ENCODE measurements at regions not wholly inside any gene's neighbourhood (a gene's known extent, or its start where the extent isn't known, plus 50 kb on each side); places are given as distances from the start of the nearest gene placed in this dataset.

DNA sequence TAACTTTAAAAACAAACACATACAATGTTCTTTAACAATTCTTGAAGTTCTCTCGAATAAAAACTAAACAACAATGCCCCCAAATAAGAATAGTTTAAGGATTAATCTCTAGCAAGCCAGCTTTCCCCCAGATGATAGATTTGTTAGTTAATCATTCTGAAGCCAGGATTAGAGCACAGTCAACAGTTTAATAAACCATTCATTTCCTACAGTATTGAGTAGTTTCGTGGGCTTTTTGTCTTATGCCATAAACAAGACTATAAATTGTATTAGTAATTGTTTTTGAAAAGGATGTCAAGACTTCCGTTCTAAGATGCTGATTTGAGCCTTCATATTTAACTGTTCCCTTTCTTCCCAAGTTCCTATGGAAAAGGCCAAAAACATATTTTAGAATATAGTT lies 136.6 kb downstream of the PIK3R1 start:
- no peak for DNase-seq (ENCODE audit: low read depth in 2 of 3, low spot score in 2 of 3)

DNA sequence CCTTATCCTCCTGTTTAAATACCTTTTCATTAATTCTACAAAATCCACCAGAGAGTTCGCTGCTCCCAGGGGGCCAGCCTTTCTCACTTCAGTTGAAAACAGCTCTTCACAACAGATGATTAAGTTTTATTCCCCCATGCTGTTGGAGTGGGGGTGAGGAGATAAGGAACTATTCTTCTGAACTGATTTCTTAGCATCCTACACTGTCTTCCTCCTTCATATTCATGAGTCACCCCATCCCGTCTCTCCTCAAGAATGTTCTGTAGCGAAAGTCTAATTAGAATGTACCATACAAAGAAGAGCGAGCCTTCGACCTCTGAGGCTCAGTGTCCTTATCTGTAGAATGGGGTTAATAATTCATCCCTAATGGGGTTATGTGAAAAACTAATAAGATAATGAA lies 138.0 kb downstream of the PIK3R1 start:
- DNase-seq (ENCODE audit: low read depth in 2 of 3, low spot score in 2 of 3), result no peak

DNA sequence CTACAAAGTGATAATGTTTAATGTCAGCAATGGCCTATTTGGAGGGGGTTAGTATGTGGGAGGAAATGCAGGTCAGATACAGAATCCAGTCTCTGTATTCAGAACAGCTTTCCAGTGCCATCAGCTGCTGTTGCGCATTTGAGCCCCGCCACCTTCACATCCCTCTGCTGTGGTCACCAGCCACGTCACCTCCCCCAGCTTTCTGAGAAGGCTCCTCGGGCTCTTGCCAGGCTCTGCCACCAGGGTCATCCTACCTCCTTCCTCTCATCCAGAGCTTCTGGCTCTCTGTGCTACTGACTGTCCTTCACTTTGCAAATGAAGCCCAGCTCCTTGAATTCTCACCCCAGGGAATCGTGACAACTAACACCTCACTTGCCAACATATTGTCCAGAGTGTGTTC lies 138.8 kb downstream of the PIK3R1 start:
- DNase-seq (ENCODE audit: low read depth in 2 of 3, low spot score in 2 of 3), result no peak

DNA sequence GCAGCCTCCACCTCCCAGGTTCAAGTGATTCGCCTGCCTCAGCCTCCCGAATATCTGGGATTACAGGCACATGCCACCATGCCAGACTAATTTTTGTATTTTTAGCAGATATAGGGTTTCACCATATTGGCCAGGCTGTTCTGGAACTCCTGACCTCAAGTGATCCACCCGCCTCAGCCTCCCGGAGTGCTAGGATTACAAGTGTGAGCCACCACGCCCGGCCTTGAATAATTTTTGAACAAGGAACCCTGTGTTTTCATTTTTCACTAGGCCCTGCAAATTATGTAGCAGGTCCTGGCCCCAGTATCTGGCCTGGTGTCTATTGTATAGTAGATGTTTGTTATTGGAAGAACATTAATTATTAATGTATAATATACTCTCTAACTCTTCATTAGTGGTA lies 140.7 kb downstream of the PIK3R1 start:
- DNase-seq (ENCODE audit: low read depth in 2 of 3, low spot score in 2 of 3), result no peak

DNA sequence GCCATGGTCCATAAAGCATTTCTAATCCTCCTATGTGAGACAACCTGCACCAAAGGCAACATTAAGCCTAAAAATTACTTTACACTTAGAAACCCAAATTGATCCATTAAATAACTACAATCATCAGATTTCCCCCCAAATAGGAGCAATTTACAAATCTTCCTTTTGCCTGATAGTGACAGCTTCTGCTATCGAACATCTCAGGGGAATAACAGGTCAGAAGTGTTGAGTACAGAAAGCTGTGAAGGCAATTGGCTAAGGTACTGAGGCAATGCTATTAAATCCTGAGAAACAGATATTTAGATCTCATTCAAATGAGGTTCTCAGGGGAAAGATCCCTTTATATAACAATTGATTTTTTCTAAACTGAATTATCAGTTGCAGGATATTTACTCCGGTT lies 141.1 kb downstream of the PIK3R1 start:
- no peak for DNase-seq (ENCODE audit: low read depth in 2 of 3, low spot score in 2 of 3)

DNA sequence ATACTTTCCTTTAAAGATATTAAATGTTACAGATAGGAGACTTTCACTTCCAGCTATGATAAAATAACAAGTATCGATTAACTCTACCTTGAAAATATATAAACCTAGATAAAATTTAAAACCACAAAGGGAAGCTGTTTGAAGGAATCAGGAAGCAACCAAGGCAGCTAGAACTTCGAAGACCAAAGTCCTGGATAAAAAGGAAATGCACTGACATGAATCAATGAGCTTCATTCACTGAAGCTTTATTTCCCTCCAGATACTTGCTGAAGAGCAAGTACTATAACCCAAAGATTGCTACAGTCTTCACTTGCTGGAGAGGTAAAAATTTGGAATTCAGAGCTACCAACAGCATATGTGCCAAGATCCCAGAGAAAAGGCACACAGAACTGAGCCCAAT lies 144.1 kb downstream of the PIK3R1 start:
- DNase-seq (ENCODE audit: low read depth in 2 of 3, low spot score in 2 of 3), result no peak

DNA sequence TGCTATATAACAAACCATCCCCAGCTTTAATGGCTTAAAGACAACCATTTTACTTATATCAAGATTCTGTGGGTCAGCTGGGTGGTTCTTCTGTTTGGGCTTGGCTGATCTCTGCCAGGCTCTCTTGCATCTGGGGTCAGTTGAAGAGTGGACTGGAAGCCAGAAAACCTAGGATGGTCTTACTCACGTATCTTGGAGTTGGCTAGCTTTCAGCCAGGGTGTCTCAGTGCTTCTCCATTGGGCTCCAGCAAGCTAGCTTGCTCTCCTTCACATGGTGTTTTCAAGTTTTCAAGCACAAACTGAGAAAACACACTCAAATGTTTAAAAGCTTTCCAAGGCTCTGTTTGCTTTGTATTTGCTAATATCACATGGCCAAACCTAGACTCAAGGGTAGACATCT lies 146.8 kb downstream of the PIK3R1 start:
- DNase-seq (ENCODE audit: low read depth in 2 of 3, low spot score in 2 of 3), result no peak

DNA sequence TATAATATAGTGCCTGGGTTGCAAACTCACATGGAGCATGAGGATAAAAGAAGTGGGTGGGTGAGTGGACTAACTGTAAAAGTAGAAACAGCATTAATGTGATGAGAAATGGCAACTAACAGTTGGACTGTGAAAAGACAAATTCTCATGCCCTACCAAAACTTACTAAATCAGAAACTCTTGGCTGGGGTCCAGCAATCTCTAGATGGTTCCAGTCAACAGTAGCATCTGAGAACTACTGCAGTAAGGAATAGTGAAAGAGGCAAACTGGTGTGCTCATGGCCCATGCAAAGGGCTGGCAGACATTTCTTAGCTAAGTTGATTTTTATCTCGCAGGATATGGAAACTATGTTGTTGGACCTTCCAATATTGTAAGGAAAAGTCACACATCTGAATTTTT lies 150.3 kb downstream of the PIK3R1 start:
- no peak for DNase-seq (ENCODE audit: low read depth in 2 of 3, low spot score in 2 of 3)

DNA sequence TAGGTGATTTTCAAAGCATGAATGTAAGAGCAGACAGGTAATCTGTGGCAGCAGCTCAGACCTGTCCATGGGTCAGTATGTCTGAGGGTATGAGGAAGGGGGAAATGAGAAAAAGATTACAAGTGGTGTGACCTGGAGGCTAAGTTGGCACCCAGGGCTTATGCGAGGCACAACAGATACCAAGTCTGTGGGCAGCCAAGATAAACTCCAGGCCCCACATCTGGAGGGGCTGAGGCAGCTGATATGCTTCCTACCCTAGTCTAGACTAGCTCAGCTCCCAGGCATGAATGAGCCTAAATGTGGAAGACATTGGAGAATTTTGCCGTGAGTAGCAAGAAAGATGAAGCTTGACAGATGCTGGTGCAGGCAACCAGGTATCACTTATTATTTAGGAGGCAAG lies 151.7 kb downstream of the PIK3R1 start:
- no peak for DNase-seq (ENCODE audit: low read depth in 2 of 3, low spot score in 2 of 3)

DNA sequence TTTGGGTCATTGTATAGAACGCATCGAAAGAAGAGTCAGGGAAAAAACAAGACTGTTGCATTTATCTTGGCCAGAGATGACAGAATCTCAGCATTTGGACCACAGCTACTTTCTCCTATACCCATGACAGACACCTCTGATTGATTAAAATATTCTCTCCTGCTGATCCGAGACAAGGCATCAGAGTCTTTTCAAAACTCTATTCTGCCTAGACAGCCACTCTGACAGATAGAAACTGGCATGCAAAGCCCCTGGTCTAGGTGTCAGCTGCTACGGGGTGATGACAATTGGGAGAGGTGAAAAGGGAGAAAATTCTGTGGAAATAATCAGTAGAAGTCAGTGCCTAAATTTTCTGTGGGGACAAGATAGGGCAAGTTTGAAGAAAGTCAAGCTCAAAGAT lies 152.2 kb downstream of the PIK3R1 start:
- no peak for DNase-seq (ENCODE audit: low read depth in 2 of 3, low spot score in 2 of 3)

DNA sequence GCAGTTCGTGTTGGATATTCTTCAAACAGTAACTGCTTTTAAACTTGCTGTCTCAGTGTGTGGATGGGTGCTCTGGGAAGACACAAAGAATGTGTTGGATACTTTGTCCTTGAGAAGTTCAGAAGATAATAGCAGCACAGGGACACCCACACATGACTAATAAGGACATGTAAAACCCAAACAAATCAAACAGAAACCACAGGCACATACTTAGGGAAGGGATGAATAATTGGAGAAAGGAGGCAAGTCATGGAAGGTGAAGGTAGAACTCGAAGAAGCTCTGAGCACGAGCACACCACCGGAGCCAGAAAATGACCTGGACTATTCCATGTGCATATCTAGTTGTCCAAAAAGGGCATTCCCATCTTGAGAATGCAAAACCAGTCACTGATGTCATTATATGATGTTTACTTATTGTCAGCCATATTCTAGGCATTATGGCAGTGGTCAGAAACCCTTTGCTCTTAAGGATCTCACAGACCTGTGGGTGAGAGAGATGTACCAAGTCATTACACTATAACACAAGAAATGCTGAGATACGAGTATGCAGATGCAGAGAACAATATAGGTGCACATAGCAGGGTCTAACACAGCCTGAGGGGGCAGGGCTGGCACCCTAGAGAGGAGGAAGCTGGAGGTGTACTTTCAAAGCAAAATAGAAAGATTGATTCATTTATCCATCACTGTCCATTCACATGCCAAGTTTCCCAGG lies 152.9 kb downstream of the PIK3R1 start:
- DNase-seq (ENCODE audit: low read depth in 2 of 3, low spot score in 2 of 3), result no peak

DNA sequence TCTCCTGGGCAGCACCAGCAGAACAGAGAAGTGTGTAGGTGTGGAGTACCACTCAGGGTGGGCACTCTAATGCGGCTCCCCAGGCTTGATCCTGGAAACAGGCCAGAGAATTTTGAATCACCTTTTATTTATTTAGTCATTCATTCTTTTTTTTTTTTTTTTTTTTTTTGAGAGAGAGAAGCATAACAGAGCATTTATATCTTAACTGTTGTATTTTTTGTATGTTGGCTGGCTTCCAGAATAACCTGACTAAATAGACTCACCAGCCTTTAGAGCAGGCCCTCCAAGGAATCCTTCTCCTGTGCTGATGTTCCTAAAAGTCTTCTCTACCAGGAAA lies 153.4 kb downstream of the PIK3R1 start:
- DNase-seq (ENCODE audit: low read depth in 2 of 3, low spot score in 2 of 3), result no peak

DNA sequence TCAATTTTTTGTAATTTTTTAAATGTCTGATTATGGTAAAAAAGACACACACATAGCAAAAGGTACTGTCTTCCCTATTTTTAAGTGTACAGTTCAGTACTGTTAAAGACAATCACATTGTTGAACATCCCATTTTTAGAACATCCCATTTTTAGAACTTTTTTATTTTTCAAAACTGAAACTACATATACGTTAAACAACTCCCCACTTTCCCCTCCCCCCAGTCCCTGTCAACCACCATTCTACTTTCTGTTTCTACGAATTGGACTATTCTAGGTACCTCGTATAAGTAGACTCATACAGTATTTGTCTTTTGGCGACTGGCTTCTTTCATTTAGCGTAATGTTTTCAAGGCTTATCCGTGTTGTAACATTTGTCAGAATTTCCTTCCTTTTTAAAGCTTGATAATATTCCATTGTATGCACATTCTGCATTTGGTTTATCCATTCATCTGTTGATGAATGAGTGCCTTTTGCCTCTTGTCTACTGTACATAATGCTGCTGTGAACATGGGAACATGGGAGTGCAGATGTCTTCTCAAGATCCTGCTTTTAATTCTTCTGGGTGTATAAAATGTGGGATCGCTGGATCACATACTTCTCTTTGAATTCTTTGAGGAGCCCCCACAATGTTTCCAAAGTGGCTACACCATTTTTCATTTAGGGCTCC lies 154.0 kb downstream of the PIK3R1 start:
- no peak for DNase-seq (ENCODE audit: low read depth in 2 of 3, low spot score in 2 of 3)

DNA sequence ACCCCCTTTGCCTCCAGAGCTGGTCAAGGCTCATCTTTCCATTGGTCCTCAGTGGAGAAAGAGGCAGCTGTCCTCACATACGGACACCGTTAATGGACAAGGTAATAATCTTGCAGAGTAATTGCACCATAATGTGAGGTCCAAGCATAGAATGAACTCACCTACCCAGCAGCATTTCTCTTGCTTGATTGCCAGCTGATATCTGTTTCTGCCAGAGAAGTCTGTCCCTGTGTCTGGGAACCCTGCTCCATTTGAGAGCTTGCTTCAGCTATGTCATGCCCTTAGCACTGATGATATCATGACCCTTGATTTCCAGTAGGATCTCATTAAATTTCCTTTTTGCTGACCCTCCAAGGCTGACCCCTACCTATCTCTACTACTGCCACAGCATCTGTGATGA lies 154.6 kb downstream of the PIK3R1 start:
- no peak for DNase-seq (ENCODE audit: low read depth in 2 of 3, low spot score in 2 of 3)

DNA sequence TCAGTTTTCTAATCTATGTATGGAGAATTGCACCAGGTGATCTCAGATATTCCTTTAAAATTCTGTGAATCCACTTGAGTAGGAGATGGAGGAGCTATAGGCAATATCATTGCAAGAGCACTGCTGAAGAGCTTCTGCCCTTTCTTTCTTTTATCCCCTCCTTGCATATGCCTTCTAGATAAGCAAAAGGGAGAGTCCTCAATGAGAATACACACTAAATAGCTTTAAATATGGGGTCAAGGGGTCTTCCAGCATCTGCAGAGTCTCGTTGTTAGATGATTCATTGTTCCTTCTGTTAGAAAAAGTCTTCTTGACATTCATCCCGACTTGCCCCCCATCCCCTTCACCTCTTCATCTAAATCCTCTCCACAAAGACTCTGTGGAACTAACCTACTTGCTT lies 156.1 kb downstream of the PIK3R1 start:
- no peak for DNase-seq (ENCODE audit: low read depth in 2 of 3, low spot score in 2 of 3)

DNA sequence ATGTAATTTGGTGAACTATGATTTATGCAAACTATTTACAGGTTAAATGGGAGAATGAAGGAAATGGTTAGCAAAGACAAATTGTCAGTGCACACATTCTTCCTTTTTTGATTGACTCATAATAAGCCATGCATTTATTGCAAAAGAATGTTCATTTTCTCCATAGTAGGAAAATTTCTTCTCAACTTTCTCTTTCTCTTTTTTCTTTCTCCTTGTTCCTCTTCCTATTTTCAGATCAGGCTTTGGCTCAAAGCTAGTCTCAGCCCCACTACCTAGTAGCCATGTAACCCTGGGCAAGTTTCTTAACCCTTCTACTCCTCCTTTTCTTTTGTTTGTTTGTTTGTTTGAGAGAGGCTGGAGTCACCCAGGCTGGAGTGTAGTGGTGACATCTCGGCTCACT lies 156.6 kb downstream of the PIK3R1 start:
- no peak for DNase-seq (ENCODE audit: low read depth in 2 of 3, low spot score in 2 of 3)

DNA sequence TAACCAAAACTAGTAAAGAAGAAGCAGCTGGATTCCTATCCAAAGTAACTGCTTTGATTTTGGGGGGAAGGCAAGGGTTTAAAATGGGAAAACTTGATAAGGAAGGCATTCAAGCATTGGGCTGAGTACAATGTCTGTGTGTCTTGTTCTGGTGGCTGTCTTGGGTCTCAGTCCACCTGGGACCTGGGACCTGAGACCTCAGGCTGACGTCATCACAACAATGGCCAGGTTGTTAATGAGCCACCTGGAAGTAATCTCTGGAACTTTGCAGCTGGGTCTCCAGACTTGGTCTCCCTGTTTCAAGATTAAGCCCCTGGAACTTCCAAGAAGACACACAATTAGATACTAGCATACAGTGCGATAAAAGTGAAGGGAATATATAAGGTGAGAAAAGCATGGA lies 157.5 kb downstream of the PIK3R1 start:
- DNase-seq (ENCODE audit: low read depth in 2 of 3, low spot score in 2 of 3), result no peak

DNA sequence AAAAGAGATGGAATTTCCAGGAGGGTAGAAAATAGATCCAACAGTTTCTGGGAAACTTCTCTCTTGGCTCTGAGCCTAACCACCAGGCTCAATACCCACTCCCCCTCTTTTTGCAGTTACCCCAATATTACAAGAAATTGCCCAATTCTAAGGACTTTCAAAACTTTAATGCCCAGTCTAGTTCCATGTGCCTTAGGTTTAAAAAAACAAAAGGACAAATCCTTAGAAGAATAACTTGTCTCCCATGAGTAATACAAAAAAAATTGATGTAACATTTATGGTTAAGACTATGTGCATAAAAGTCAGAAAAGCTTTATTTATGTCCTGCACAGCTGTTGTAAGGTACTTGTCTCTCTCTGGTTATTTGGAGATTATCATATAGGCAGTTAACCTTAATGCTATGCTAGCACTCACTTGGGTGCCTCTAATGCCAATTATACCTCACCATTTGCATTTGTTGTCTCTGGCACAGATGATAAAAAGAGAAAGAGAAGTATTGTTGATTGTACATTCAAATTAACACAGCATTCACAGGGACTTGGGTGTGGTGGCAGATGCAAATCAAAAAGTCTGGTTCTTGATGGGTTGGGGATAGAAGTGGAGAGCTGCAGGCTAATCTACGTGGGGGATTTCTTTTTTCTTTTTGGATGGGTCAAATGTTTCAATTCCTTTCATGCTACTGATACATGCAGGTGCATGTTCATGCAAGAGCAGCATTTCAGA lies 159.4 kb downstream of the PIK3R1 start:
- DNase-seq (ENCODE audit: low read depth in 2 of 3, low spot score in 2 of 3), result no peak

DNA sequence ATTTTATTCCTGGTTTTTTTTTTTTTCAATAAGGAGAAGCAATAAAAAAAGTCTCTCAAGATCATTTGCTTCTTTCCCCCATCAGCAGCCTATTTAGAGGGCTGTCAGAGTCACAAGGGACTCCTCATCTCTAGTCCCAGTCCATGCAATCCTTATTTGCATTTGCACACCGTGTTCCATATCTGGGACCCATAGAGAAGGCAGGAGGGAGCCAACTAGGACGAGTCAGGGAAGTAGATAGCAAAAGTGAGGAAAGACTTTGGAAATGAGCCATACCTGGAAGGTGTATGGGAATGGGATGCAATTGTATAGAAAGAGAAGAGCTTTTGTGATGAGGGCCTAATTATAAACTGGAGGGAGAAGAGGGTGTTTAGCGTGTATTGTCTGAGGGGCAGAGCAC lies 160.0 kb downstream of the PIK3R1 start:
- DNase-seq (ENCODE audit: low read depth in 2 of 3, low spot score in 2 of 3), result no peak

DNA sequence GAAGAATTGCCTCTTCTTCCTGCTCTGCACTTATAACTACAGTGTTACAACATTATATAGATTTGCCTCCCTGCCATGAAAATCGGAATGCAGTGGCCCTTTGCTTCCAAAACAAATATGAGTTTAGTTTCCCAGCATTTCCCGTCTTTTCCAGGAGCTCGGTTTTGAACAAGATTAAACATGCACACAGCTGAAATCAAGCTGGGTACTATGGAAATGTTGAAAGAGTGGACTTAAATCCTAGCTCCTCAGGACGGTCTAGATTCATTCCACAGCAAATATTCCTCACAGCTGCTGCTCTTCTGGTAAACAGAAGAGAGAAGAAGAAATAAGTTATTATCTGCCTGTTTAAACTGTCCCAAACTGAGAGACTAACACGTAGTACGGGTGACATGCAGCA lies 161.4 kb downstream of the PIK3R1 start:
- DNase-seq (ENCODE audit: low read depth in 2 of 3, low spot score in 2 of 3), result no peak

DNA sequence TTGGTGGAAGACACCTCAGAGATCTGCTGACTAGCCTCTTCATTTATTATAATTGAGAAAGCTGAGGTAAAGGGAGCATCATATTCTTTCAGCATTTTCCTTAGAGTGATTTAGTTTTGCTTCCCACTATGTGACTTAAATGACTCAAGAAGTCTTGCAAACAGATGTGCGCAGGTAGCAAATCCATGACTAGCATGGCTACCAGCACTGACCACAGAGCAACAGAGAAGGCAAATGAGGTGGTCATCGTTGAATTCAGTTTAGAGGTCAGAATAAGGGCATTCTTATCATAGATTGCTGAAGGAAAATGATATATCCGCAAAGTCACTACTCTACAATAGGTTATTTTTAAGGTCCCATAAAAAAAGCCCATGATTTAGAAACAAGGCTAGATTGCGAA lies 162.2 kb downstream of the PIK3R1 start:
- no peak for DNase-seq (ENCODE audit: low read depth in 2 of 3, low spot score in 2 of 3)

DNA sequence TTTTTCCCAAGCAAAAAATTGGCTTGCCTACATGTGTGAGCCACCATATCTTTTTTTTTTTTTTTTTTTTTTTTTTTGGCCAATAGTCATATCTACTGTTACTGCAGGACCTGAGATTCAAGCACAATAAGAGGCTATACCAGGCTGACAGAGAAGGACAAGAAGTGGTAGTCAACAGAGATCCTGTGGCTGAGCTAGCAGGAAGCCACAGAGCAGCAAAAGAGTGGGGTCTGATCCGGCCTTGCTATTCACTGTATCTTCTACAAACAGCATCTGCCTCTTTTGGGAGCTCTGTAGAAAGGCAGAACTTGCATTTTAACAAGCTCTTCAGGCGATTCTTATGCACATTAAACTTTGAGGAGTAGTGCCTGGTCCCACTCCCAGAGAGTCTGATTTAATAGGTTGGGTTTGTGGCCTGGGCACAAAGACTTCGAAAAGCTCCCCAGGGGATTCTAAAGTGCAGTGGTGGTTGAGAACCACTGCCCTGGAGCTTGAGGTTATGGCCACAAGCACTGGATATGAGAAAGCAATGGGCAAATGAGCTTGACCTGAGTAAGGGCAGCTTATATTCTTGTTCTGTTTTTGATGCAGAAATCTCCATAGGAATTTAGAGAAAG lies 162.8 kb downstream of the PIK3R1 start:
- no peak for DNase-seq (ENCODE audit: low read depth in 2 of 3, low spot score in 2 of 3)
